ENCODE measurements at regions not wholly inside any gene's neighbourhood (a gene's known extent, or its start where the extent isn't known, plus 50 kb on each side); places are given as distances from the start of the nearest gene placed in this dataset.

GRCh38 chr7:32264702-32265284 is 194.6 kb upstream of the PDE1C start:
- TF ChIP-seq YY1 (IDR thresholded peaks at IDR 0.05) (no peak), TAF1 (conservative IDR thresholded peaks at IDR 0.05) (no peak), HNF4A (conservative IDR thresholded peaks at IDR 0.05) (no peak), FOXA1 (IDR thresholded peaks at IDR 0.05) (no peak), RAD21 (IDR thresholded peaks at IDR 0.05) (no peak), ZBTB33 (IDR thresholded peaks at IDR 0.05) (no peak), JUND (IDR thresholded peaks at IDR 0.05) (no peak), MAX (IDR thresholded peaks at IDR 0.05) (no peak), GABPA (IDR thresholded peaks at IDR 0.05 in 1 of 2, conservative IDR thresholded peaks at IDR 0.05 in 1 of 2) (no peak), EGR1 (IDR thresholded peaks at IDR 0.05; ENCODE audit: low read depth in 2 of 2) (no peak), FOXA2 (IDR thresholded peaks at IDR 0.05) (no peak), CTCF (IDR thresholded peaks at IDR 0.05; ENCODE audit: low read depth, low read length, missing input control) (no peak), HNF4G (IDR thresholded peaks at IDR 0.05) (no peak), SP1 (IDR thresholded peaks at IDR 0.05) (no peak), NR2F2 (IDR thresholded peaks at IDR 0.05) (no peak), RXRA (IDR thresholded peaks at IDR 0.05) (no peak)
- Histone ChIP-seq H3K4me1 (ENCODE audit: control insufficient read depth in 4 of 4, insufficient read depth in 4 of 4, low read length in 3 of 4) (no peaks in the 10 kb centered on the region), H3K9me3 (ENCODE audit: control insufficient read depth in 4 of 4, low read length in 3 of 4) (no peaks in the 10 kb centered on the region), H3K4me3 (ENCODE audit: low read depth in 1 of 3, low read length in 3 of 3) (no peak overlapping the region), H3K36me3 (ENCODE audit: control insufficient read depth in 4 of 4, insufficient read depth in 3 of 4, low read depth in 1 of 4, low read length in 3 of 4) (no peaks in the 10 kb centered on the region), H3K27ac (ENCODE audit: low read depth in 1 of 2, low read length in 2 of 2) (no peak overlapping the region), H3K9ac (ENCODE audit: low read depth in 1 of 2, low read length in 2 of 2) (no peak overlapping the region), H3K27me3 (ENCODE audit: control insufficient read depth in 4 of 4, insufficient read depth in 4 of 4, low read length in 3 of 4) (no peaks in the 10 kb centered on the region)
- 90% methylated on average over 2 of the region's 2 CpGs for WGBS
- DNase-seq (ENCODE audit: low spot score), result no peak

GRCh38 chr7:32263611-32264010 is 193.4 kb upstream of the PDE1C start:
- DNase-seq (ENCODE audit: low spot score), result no peak

More at GRCh38 chr7:32263611-32264010, 193.4 kb upstream of the PDE1C start:
- Histone ChIP-seq H3K27ac (ENCODE audit: low read depth in 1 of 2, low read length in 2 of 2) (no peak overlapping the region), H3K4me3 (ENCODE audit: low read depth in 1 of 3, low read length in 3 of 3) (no peak overlapping the region), H3K9me3 (ENCODE audit: control insufficient read depth in 4 of 4, low read length in 3 of 4) (no peaks in the 10 kb centered on the region), H3K9ac (ENCODE audit: low read depth in 1 of 2, low read length in 2 of 2) (no peak overlapping the region), H3K27me3 (ENCODE audit: control insufficient read depth in 4 of 4, insufficient read depth in 4 of 4, low read length in 3 of 4) (no peaks in the 10 kb centered on the region), H3K4me1 (ENCODE audit: control insufficient read depth in 4 of 4, insufficient read depth in 4 of 4, low read length in 3 of 4) (no peaks in the 10 kb centered on the region), H3K36me3 (ENCODE audit: control insufficient read depth in 4 of 4, insufficient read depth in 3 of 4, low read depth in 1 of 4, low read length in 3 of 4) (no peaks in the 10 kb centered on the region)
- no peak for TF ChIP-seq FOXA1 (IDR thresholded peaks at IDR 0.05)
- TF ChIP-seq YY1 (IDR thresholded peaks at IDR 0.05), result no peak
- no peak for TF ChIP-seq MAX (IDR thresholded peaks at IDR 0.05)
- TF ChIP-seq SP1 (IDR thresholded peaks at IDR 0.05), result no peak
- no peak for TF ChIP-seq TAF1 (conservative IDR thresholded peaks at IDR 0.05)
- no peak for TF ChIP-seq JUND (IDR thresholded peaks at IDR 0.05)
- TF ChIP-seq CTCF (IDR thresholded peaks at IDR 0.05; ENCODE audit: low read depth, low read length, missing input control), result no peak
- TF ChIP-seq RXRA (IDR thresholded peaks at IDR 0.05), result no peak
- no peak for TF ChIP-seq FOXA2 (IDR thresholded peaks at IDR 0.05)
- TF ChIP-seq EGR1 (IDR thresholded peaks at IDR 0.05; ENCODE audit: low read depth in 2 of 2), result no peak
